CD4-positive, alpha-beta memory T cell (primary cell): ENCODE measurements at regions not wholly inside any gene's neighbourhood (a gene's known extent, or its start where the extent isn't known, plus 50 kb on each side); places are given as distances from the start of the nearest gene placed in this dataset.

Experiments used
- CTCF ChIA-PET: fragments of 350-600 bp; sonication (Branson Sonifier 250); formaldehyde crosslinking; loops from one replicate; lab custom pipeline; 2021; ENCODE audit warnings: inconsistent platforms; ENCODE audit not compliant: partially characterized antibody; lab: Charles Lee
- POLR2A ChIA-PET: fragments of 350-600 bp; sonication (Branson Sonifier 250); formaldehyde crosslinking; loops from one replicate; lab custom pipeline; 2021; ENCODE audit not compliant: partially characterized antibody; lab: Charles Lee
- DNase-seq, 5 donors: peaks; one replicate each; pipeline versions ENCODE4 v3.0.0 to v3.0.0-alpha.2; 2020 to 2022; ENCODE audit warnings: mixed read lengths in 1 of 5
- H3K27ac ChIP-seq: one replicate; pipeline ENCODE4 v1.7.0; 2013; ENCODE audit warnings: low read depth, low read length
- H3K27me3 ChIP-seq: 2 replicates; pipeline ENCODE4 v1.7.0; 2013; ENCODE audit warnings: mild to moderate bottlenecking, low read length, moderate library complexity; ENCODE audit not compliant: insufficient read depth
- H3K36me3 ChIP-seq: 2 replicates; pipeline ENCODE4 v1.7.0; 2013; ENCODE audit warnings: mild to moderate bottlenecking, low read length, moderate library complexity; ENCODE audit not compliant: insufficient read depth
- H3K4me1 ChIP-seq: 2 replicates; pipeline ENCODE4 v1.7.0; 2013; ENCODE audit warnings: mild to moderate bottlenecking, low read length, moderate library complexity; ENCODE audit not compliant: insufficient read depth
- H3K4me3 ChIP-seq, 2 donors: one replicate each; pipeline ENCODE4 v1.7.0; 2013; ENCODE audit warnings: low read length in 2 of 2, mild to moderate bottlenecking in 1 of 2
- H3K9me3 ChIP-seq, 2 donors: one replicate each; pipeline ENCODE4 v1.7.0; 2013; ENCODE audit warnings: low read length in 2 of 2, control low read depth in 1 of 2; ENCODE audit not compliant: control insufficient read depth in 1 of 2
- H3K27ac Mint-ChIP-seq, 7 donors: one replicate each; pipeline ENCODE4 v1.8.0; 2020 to 2021; ENCODE audit warnings: mixed read lengths in 7 of 7, mild to moderate bottlenecking in 6 of 7, inconsistent platforms in 3 of 7, moderate library complexity in 3 of 7
- H3K27me3 Mint-ChIP-seq, 2 donors: one replicate each; pipeline ENCODE4 v1.8.0; 2020 to 2021; ENCODE audit warnings: mixed read lengths in 2 of 2
- H3K36me3 Mint-ChIP-seq, 2 donors: one replicate each; pipeline ENCODE4 v1.8.0; 2020 to 2021; ENCODE audit warnings: mixed read lengths in 2 of 2, inconsistent platforms in 1 of 2, mild to moderate bottlenecking in 1 of 2
- H3K4me1 Mint-ChIP-seq, 4 donors: one replicate each; pipeline ENCODE4 v1.8.0; 2020 to 2021; ENCODE audit warnings: mixed read lengths in 4 of 4, mild to moderate bottlenecking in 1 of 4
- H3K4me3 Mint-ChIP-seq, 8 donors: one replicate each; pipeline ENCODE4 v1.8.0; 2020 to 2021; ENCODE audit warnings: mixed read lengths in 8 of 8, mild to moderate bottlenecking in 7 of 8, moderate library complexity in 6 of 8, inconsistent platforms in 3 of 8
- H3K9me3 Mint-ChIP-seq, 8 donors: one replicate each; pipeline ENCODE4 v1.8.0; 2020 to 2021; ENCODE audit warnings: mixed read lengths in 8 of 8, mild to moderate bottlenecking in 5 of 8, inconsistent platforms in 3 of 8, moderate library complexity in 1 of 8
- intact Hi-C: fragments of 100-400 bp; cut with micrococcal nuclease; formaldehyde crosslinking; loops from one replicate; pipeline ENCODE4 v1.15.1; 2023

DNA sequence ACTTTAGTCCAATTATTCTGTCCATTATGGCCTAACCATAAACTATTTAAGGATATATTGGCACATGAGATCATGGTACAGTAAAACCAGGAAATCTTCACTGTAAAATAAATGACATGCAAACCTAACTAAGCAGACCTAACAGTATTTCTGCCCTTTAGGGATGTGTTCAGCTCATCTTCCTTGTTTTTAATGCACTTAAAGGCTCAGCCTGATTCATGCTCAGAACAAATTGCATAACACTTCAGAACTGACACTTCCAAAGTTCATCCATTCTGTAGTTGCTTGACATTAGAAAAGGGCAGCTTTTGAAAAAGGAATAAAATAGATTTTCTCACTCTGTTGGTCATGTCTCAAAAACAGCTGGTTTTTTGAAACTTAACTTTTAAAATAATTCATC lies 708.5 kb downstream of the C12orf50 start:
- no peaks in the 10 kb centered on the region for H3K9me3 ChIP-seq
- no peaks in the 10 kb centered on the region for H3K4me1 Mint-ChIP-seq
- intact Hi-C loops = no loop called here
- ChIA-PET CTCF (no interaction called here), POLR2A (no interaction called here)
- no peaks in the 10 kb centered on the region for H3K4me1 ChIP-seq
- H3K27ac Mint-ChIP-seq = no peak overlapping the region
- H3K4me3 Mint-ChIP-seq = no peak overlapping the region
- no peaks in the 10 kb centered on the region for H3K27me3 ChIP-seq
- no peaks in the 10 kb centered on the region for H3K36me3 Mint-ChIP-seq
- H3K4me3 ChIP-seq = no peak overlapping the region
- H3K9me3 Mint-ChIP-seq = peaks cover 0 to 6% (median 3%) of the 10 kb centered on the region in 8 donors
- DNase-seq = no peak
- H3K27ac ChIP-seq = no peak overlapping the region
- no peaks in the 10 kb centered on the region for H3K36me3 ChIP-seq
- no peaks in the 10 kb centered on the region for H3K27me3 Mint-ChIP-seq

DNA sequence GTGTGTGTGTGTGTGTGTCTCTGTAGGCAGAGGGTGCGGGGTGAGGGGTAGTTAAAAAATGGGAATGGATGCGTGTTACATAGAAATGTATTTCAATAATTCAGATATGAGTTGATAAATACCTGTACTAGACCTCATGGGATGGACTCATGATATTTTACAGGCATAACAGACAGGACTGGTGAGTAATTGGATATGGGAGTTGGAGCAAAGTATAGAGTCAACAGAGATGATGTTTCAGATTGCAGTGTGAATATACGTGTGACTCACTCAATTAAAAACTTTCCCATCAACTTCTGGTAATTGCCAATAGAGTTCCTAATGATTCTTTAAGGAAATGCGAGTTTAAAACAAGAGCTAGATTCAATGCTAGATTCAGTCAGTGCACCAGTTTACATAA lies 711.9 kb downstream of the C12orf50 start:
- peaks cover 0 to 3% (median under 1%) of the 10 kb centered on the region in 8 donors for H3K9me3 Mint-ChIP-seq

DNA sequence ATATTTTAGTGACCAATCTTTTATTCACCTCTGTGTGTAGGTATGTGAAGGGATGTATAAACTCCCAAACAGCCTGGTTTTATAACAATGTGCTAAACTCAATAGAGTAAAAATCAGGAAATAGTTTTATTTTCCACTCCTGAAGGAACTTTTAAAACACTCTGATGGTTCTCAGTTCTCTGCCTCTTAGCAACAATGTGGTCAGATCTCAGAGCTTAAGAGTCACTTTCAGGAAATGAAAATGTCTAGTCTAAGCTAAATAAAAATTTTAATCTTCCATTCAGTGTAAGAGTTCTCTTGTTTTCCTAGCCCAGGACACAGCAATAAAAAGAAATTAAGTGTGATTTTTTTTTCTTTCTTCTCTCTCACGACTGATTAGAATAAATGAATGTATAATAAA lies 718.0 kb downstream of the C12orf50 start:
- CTCF ChIA-PET = no interaction called here
- POLR2A ChIA-PET = no interaction called here
- intact Hi-C loops = no loop called here
- H3K36me3 ChIP-seq = no peaks in the 10 kb centered on the region
- Mint-ChIP-seq H3K4me1 (no peaks in the 10 kb centered on the region), H3K36me3 (no peaks in the 10 kb centered on the region), H3K27me3 (no peaks in the 10 kb centered on the region), H3K4me3 (no peak overlapping the region), H3K27ac (no peak overlapping the region), H3K9me3 (peaks cover 0 to 6% (median 0%) of the 10 kb centered on the region in 8 donors)
- no peak overlapping the region for H3K27ac ChIP-seq
- no peak overlapping the region for H3K4me3 ChIP-seq
- H3K4me1 ChIP-seq = no peaks in the 10 kb centered on the region
- DNase-seq = no peak
- H3K9me3 ChIP-seq = no peaks in the 10 kb centered on the region
- no peaks in the 10 kb centered on the region for H3K27me3 ChIP-seq

More for the DNA sequence above, 711.9 kb downstream of the C12orf50 start:
- H3K27ac ChIP-seq = no peak overlapping the region
- Mint-ChIP-seq H3K27me3 (no peaks in the 10 kb centered on the region), H3K4me1 (no peaks in the 10 kb centered on the region), H3K36me3 (no peaks in the 10 kb centered on the region), H3K4me3 (no peak overlapping the region), H3K27ac (no peak overlapping the region)
- H3K4me1 ChIP-seq = no peaks in the 10 kb centered on the region
- no peaks in the 10 kb centered on the region for H3K27me3 ChIP-seq
- intact Hi-C loops = no loop called here
- CTCF ChIA-PET = no interaction called here
- POLR2A ChIA-PET = no interaction called here
- H3K36me3 ChIP-seq = no peaks in the 10 kb centered on the region
- DNase-seq = no peak
- H3K9me3 ChIP-seq = no peaks in the 10 kb centered on the region
- no peak overlapping the region for H3K4me3 ChIP-seq

DNA sequence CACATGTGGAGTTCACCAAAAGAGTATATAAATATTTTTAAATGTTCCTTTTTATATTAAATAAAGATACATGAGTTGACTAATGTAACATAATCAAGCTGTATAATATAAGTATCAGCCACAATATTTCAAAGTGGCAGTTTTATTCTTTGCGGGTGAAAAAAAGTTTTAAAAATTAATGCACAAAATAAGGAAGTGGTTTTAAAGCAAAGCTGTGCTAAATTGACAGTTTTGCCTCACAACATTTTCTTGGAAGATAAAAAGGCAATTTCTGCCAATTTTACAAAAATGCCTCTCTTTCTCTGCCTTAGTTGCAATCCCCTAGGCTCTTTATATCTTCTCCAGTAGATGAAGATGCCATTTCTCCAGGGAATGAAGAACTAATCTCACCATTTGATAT lies 719.1 kb downstream of the C12orf50 start:
- no peaks in the 10 kb centered on the region for H3K4me1 Mint-ChIP-seq
- H3K27ac Mint-ChIP-seq = no peak overlapping the region
- Histone ChIP-seq H3K27ac (no peak overlapping the region), H3K4me1 (no peaks in the 10 kb centered on the region), H3K9me3 (no peaks in the 10 kb centered on the region), H3K36me3 (no peaks in the 10 kb centered on the region), H3K27me3 (no peaks in the 10 kb centered on the region), H3K4me3 (no peak overlapping the region)
- POLR2A ChIA-PET = no interaction called here
- intact Hi-C loops = no loop called here
- no peaks in the 10 kb centered on the region for H3K27me3 Mint-ChIP-seq
- no peaks in the 10 kb centered on the region for H3K36me3 Mint-ChIP-seq
- peaks cover 0 to 6% (median under 1%) of the 10 kb centered on the region in 8 donors for H3K9me3 Mint-ChIP-seq
- DNase-seq = no peak
- H3K4me3 Mint-ChIP-seq = no peak overlapping the region
- CTCF ChIA-PET = no interaction called here

DNA sequence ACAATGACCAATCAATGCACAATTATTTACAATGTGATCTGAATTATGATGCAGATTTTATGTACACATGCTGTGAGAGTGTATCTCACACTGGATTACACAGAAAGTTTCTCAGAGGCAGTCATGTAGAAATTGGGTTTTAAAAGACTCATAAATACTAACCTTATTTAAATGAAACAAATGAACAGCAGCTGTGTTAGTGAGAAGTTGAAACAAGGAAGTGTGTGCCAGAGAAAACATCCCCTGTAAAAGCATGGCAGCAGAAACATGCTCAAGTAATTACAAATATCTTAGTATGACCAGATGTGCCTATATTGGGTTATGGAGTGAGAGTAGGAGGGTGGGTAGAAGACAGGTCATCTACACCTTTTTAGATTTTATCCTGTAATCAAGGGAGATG lies 723.7 kb downstream of the C12orf50 start:
- H3K36me3 Mint-ChIP-seq = no peaks in the 10 kb centered on the region
- Histone ChIP-seq H3K4me1 (no peaks in the 10 kb centered on the region), H3K27me3 (no peaks in the 10 kb centered on the region), H3K27ac (no peak overlapping the region), H3K4me3 (no peak overlapping the region), H3K36me3 (no peaks in the 10 kb centered on the region), H3K9me3 (no peaks in the 10 kb centered on the region)
- H3K27me3 Mint-ChIP-seq = no peaks in the 10 kb centered on the region
- ChIA-PET CTCF (no interaction called here), POLR2A (no interaction called here)
- H3K27ac Mint-ChIP-seq = no peak overlapping the region
- no peaks in the 10 kb centered on the region for H3K4me1 Mint-ChIP-seq
- intact Hi-C loops = no loop called here
- peaks cover 0 to 6% (median under 1%) of the 10 kb centered on the region in 8 donors for H3K9me3 Mint-ChIP-seq
- no peak overlapping the region for H3K4me3 Mint-ChIP-seq
- DNase-seq = no peak

DNA sequence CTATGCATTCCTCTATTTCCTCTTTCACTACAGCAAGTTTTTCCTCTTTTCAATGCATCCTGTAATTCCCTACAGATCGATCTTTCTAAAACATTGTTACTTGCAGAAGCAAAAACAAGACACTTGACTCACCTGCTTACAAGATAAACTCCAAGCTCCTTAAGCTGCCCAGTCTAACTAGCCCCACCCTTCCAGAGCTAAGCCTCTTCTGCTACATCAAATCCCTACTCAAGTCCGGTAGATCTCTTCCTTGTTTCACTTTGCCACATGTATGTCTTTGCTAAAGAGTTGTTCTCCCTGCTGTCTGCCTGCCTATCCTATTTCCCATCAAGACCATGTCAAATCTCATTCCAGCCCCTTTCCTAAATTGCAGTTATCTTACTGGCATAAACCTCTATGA lies 724.8 kb downstream of the C12orf50 start:
- Mint-ChIP-seq H3K27me3 (no peaks in the 10 kb centered on the region), H3K4me3 (no peak overlapping the region), H3K4me1 (no peaks in the 10 kb centered on the region), H3K9me3 (peaks cover 0 to 4% (median under 1%) of the 10 kb centered on the region in 8 donors), H3K36me3 (no peaks in the 10 kb centered on the region), H3K27ac (no peak overlapping the region)
- no peak overlapping the region for H3K27ac ChIP-seq
- no peak overlapping the region for H3K4me3 ChIP-seq
- ChIA-PET CTCF (no interaction called here), POLR2A (no interaction called here)
- intact Hi-C loops = no loop called here
- DNase-seq = no peak
- H3K27me3 ChIP-seq = no peaks in the 10 kb centered on the region
- H3K4me1 ChIP-seq = no peaks in the 10 kb centered on the region
- no peaks in the 10 kb centered on the region for H3K9me3 ChIP-seq
- H3K36me3 ChIP-seq = no peaks in the 10 kb centered on the region

DNA sequence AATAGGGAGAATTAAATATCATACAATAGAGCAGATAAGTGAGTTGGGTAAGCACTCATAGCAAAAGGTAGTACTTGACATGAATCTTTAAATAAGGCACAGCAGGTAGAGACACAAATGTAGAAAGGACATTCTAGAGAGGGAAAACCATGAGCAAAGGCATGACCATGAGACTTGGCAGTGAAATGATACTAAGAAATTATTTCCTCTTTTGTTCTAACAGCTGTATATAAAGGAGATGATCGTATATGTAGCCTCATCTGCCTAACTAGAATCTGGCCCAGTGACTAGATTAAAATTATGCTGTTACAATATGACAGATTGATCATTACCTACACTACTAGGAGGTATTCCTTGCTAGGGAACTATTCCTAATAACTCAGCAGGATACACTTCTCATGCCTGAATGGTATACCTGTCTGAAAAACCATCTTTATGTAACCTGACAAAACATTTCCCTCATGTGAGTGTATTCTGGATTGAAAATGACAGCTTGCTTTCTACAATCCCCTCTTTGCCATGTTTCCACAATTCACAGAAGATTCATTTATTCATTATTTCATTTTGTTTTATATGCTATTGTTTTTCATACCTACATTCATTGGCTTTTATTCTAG lies 725.7 kb downstream of the C12orf50 start:
- no peak overlapping the region for H3K4me3 ChIP-seq
- CTCF ChIA-PET = no interaction called here

More for the DNA sequence above, 725.7 kb downstream of the C12orf50 start:
- H3K4me3 Mint-ChIP-seq = no peak overlapping the region
- no peaks in the 10 kb centered on the region for H3K36me3 ChIP-seq
- no peak overlapping the region for H3K27ac Mint-ChIP-seq
- no peak overlapping the region for H3K27ac ChIP-seq
- no peaks in the 10 kb centered on the region for H3K4me1 ChIP-seq
- peaks cover 0 to 4% (median 2%) of the 10 kb centered on the region in 8 donors for H3K9me3 Mint-ChIP-seq
- H3K4me1 Mint-ChIP-seq = no peaks in the 10 kb centered on the region
- H3K9me3 ChIP-seq = no peaks in the 10 kb centered on the region
- DNase-seq = no peak
- H3K36me3 Mint-ChIP-seq = no peaks in the 10 kb centered on the region
- intact Hi-C loops = no loop called here
- POLR2A ChIA-PET = no interaction called here
- H3K27me3 ChIP-seq = no peaks in the 10 kb centered on the region
- no peaks in the 10 kb centered on the region for H3K27me3 Mint-ChIP-seq
